Neural cell (in vitro differentiated cells): ENCODE measurements at regions not wholly inside any gene's neighbourhood (a gene's known extent, or its start where the extent isn't known, plus 50 kb on each side); places are given as distances from the start of the nearest gene placed in this dataset.

Source experiments
- H2AFZ ChIP-seq: fragments of 200-600, 300-800 bp; sonication (generic), shearing (Covaris generic); 2 replicates; pipeline ENCODE4 v1.6.0; 2014; ENCODE audit warnings: low read depth, mild to moderate bottlenecking, antibody characterized with exemption, low read length, moderate library complexity
- H3F3A ChIP-seq: fragments of 200-600 bp; shearing (Covaris generic); 2 replicates; pipeline ENCODE4 v1.6.1; 2016; ENCODE audit warnings: mild to moderate bottlenecking, moderate library complexity, mixed read lengths, antibody characterized with exemption, low read length; ENCODE audit not compliant: insufficient read depth, poor library complexity, severe bottlenecking
- H3K27ac ChIP-seq: fragments of 200-600, 300-800 bp; sonication (generic), shearing (Covaris generic); 2 replicates; pipeline ENCODE4 v1.5.1; 2014; ENCODE audit warnings: mild to moderate bottlenecking, low read length, moderate library complexity
- H3K27me3 ChIP-seq: fragments of 300-800, 200-600 bp; sonication (generic), shearing (Covaris generic); 2 replicates; pipeline ENCODE4 v1.6.0; 2014; ENCODE audit warnings: mild to moderate bottlenecking, low read depth, low read length, moderate library complexity; ENCODE audit not compliant: insufficient read depth
- H3K36me3 ChIP-seq: fragments of 300-800, 200-600 bp; sonication (generic), shearing (Covaris generic); 2 replicates; pipeline ENCODE4 v1.5.1; 2014; ENCODE audit warnings: mild to moderate bottlenecking, antibody characterized with exemption, low read length, moderate library complexity; ENCODE audit not compliant: insufficient read depth
- H3K4me2 ChIP-seq: fragments of 300-800, 200-600 bp; sonication (generic), shearing (Covaris generic); 2 replicates; pipeline ENCODE4 v1.6.0; 2014; ENCODE audit warnings: mild to moderate bottlenecking, low read length
- H3K4me3 ChIP-seq: fragments of 300-800, 200-600 bp; sonication (generic), shearing (Covaris generic); 2 replicates; pipeline ENCODE4 v1.5.1; 2014; ENCODE audit warnings: mild to moderate bottlenecking, low read length, moderate library complexity
- H3K79me2 ChIP-seq: fragments of 200-600 bp; shearing (Covaris generic); replicated peaks from 2 replicates; pipeline ENCODE4 v1.6.0; 2014; ENCODE audit warnings: mild to moderate bottlenecking, low read length, moderate library complexity; ENCODE audit not compliant: insufficient read depth
- H3K9ac ChIP-seq: fragments of 300-800, 200-600 bp; sonication (generic), shearing (Covaris generic); 2 replicates; pipeline ENCODE4 v1.6.1; 2016; ENCODE audit warnings: mild to moderate bottlenecking, low read length, mixed read lengths
- H3K9me2 ChIP-seq: fragments of 200-600 bp; shearing (Covaris generic); 2 replicates; pipeline ENCODE4 v1.6.1; 2016; ENCODE audit warnings: mild to moderate bottlenecking, low read length, mixed read lengths; ENCODE audit not compliant: insufficient read depth
- H3K9me3 ChIP-seq: fragments of 200-600, 300-800 bp; sonication (generic), shearing (Covaris generic); 2 replicates; pipeline ENCODE4 v1.6.1; 2016; ENCODE audit warnings: mild to moderate bottlenecking, mixed run types, low read length, moderate library complexity, mixed read lengths
- H4K20me1 ChIP-seq: fragments of 200-600 bp; shearing (Covaris generic); 2 replicates; pipeline ENCODE4 v1.6.1; 2016; ENCODE audit warnings: mild to moderate bottlenecking, mixed run types; ENCODE audit not compliant: insufficient read depth
- EZH2 ChIP-seq: fragments of 200-600, 300-800 bp; shearing (Covaris generic), sonication (generic); IDR thresholded peaks from 2 replicates; pipeline ENCODE4 v1.6.1; 2014; ENCODE audit warnings: antibody characterized with exemption, low read length, borderline replicate concordance, mild to moderate bottlenecking; ENCODE audit not compliant: insufficient read depth, poor library complexity, severe bottlenecking
- MXI1 ChIP-seq: fragments of 450-650 bp; conservative IDR thresholded peaks from 2 replicates; pipeline ENCODE4 v1.6.1; 2014; ENCODE audit warnings: antibody characterized with exemption, mild to moderate bottlenecking; ENCODE audit not compliant: poor library complexity, severe bottlenecking
- POLR2AphosphoS5 ChIP-seq: IDR thresholded peaks from 2 replicates; pipeline ENCODE4 v1.6.1; 2012
- RAD21 ChIP-seq: fragments of 450-650 bp; conservative IDR thresholded peaks from 2 replicates; pipeline ENCODE4 v1.6.1; 2014; ENCODE audit warnings: antibody characterized with exemption, mild to moderate bottlenecking, moderate library complexity
- REST ChIP-seq: IDR thresholded peaks from 2 replicates; pipeline ENCODE4 v1.6.1; 2012; ENCODE audit warnings: borderline replicate concordance
- SMC3 ChIP-seq: fragments of 450-650 bp; conservative IDR thresholded peaks from 2 replicates; pipeline ENCODE4 v1.6.1; 2014; ENCODE audit warnings: antibody characterized with exemption, mild to moderate bottlenecking, moderate library complexity; ENCODE audit not compliant: poor library complexity
- TAF1 ChIP-seq: IDR thresholded peaks from 2 replicates; pipeline ENCODE4 v1.6.1; 2012; ENCODE audit warnings: low read depth

DNA sequence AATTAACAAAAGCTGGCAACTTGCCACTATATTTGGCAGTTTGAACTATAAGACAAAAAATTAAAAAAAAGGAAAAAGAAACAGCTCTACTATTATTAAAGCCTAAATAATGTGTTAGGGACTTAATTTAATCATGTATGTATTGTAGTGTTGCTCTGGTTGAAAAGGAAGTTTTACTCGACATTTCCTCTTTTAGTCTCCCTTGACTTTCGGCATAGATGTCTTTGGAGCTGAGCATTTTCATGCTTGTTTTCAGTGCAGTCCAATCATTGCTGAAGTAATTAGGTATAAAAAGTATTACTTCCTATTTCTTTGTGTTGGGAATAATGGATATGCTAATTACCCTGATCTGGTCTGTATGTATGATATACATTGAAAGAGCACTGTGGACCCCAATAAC lies 216.8 kb upstream of the KLF6 start:
- no peaks in the 10 kb centered on the region for H3K36me3 ChIP-seq
- H3K4me3 ChIP-seq, result no peak overlapping the region
- no peaks in the 10 kb centered on the region for H3K9me2 ChIP-seq
- TF ChIP-seq POLR2AphosphoS5 (no peak), SMC3 (no peak), REST (no peak), TAF1 (no peak), EZH2 (no peak), MXI1 (no peak), RAD21 (no peak)
- H3F3A ChIP-seq, result no peaks in the 10 kb centered on the region
- H3K27me3 ChIP-seq, result no peaks in the 10 kb centered on the region
- H4K20me1 ChIP-seq, result no peaks in the 10 kb centered on the region
- H3K4me2 ChIP-seq, result no peak overlapping the region
- no peak overlapping the region for H3K9ac ChIP-seq
- H3K9me3 ChIP-seq, result no peaks in the 10 kb centered on the region
- no peak overlapping the region for H3K27ac ChIP-seq
- H2AFZ ChIP-seq, result no peak overlapping the region
- H3K79me2 ChIP-seq, result no peaks in the 10 kb centered on the region

GRCh38 chr10:3999642-4000041 lies 214.6 kb upstream of the KLF6 start:
- no peaks in the 10 kb centered on the region for H3K9me3 ChIP-seq
- no peaks in the 10 kb centered on the region for H3K27me3 ChIP-seq
- no peak overlapping the region for H3K9ac ChIP-seq
- no peaks in the 10 kb centered on the region for H3K9me2 ChIP-seq
- no peaks in the 10 kb centered on the region for H3F3A ChIP-seq
- TF ChIP-seq REST (no peak), EZH2 (no peak), SMC3 (no peak), POLR2AphosphoS5 (no peak)
- no peaks in the 10 kb centered on the region for H3K36me3 ChIP-seq
- H3K27ac ChIP-seq, result no peak overlapping the region
- H3K79me2 ChIP-seq, result no peaks in the 10 kb centered on the region
- no peak overlapping the region for H3K4me2 ChIP-seq
- H4K20me1 ChIP-seq, result no peaks in the 10 kb centered on the region
- no peak overlapping the region for H3K4me3 ChIP-seq
- H2AFZ ChIP-seq, result no peak overlapping the region
